T-helper 1 cell treated with Interleukin-12 subunit alpha and Interleukin-12 subunit beta and Interleukin-4 antibody, amounts not matched to agents 30 μg/mL and 1 μg/mL, for 36 hours (primary cell): ENCODE measurements at regions not wholly inside any gene's neighbourhood (a gene's known extent, or its start where the extent isn't known, plus 50 kb on each side); places are given as distances from the start of the nearest gene placed in this dataset.
A peak's percentile ranks its signal among the peaks of the same experiment; 100 is the strongest.

Source experiments
- H3K27ac Mint-ChIP-seq: one replicate; pipeline ENCODE4 v1.8.0; 2021; ENCODE audit warnings: mild to moderate bottlenecking, mixed read lengths
- H3K27me3 Mint-ChIP-seq: one replicate; pipeline ENCODE4 v1.8.0; 2021; ENCODE audit warnings: low read depth, mixed read lengths
- H3K36me3 Mint-ChIP-seq: one replicate; pipeline ENCODE4 v1.8.0; 2021; ENCODE audit warnings: low read depth, mixed read lengths
- H3K4me1 Mint-ChIP-seq: one replicate; pipeline ENCODE4 v1.8.0; 2021; ENCODE audit warnings: low read depth, mixed read lengths
- H3K4me3 Mint-ChIP-seq: one replicate; pipeline ENCODE4 v1.8.0; 2021; ENCODE audit warnings: mild to moderate bottlenecking, moderate library complexity, mixed read lengths
- H3K9me3 Mint-ChIP-seq: one replicate; pipeline ENCODE4 v1.8.0; 2021; ENCODE audit warnings: mixed read lengths

DNA sequence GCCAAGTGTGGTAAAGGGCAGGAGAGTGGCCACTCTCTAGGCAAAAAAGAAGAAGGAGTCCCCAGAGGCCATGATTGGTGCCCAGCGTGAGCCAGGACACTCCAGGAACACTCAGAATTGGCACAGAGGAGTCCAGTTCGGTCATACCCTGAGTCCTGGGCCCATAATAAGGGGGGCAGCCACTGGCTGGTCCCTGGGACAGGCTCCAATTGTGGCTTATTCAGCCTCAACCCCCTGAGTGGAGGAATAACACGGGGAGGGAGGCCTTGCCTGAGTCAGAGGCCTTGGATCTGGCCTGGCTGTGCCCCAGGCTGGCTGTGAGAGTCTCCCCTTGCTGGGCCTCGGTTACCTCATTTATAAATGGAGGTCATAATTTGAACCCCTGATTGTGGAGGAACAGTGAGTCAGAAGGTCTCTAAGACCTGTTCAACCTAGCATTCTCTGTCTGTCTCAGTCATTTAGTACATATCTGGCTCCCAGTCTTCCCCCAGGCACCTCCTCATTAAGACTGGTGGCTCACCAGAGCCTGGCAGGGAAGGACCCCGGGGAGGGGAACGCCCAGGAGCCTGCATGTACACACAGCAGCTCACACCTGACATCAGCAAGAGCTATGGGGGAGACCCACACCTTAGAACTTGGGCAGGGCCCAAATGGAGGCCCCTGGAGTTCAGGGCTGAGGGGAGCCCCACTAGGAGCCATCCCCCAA, 95.9 kb upstream of the ATP2B2 start:
- Mint-ChIP-seq H3K36me3 (no peaks in the 10 kb centered on the region), H3K9me3 (no peaks in the 10 kb centered on the region), H3K27me3 (peaks cover 27% of the 10 kb centered on the region), H3K27ac (no peak overlapping the region), H3K4me3 (no peak overlapping the region), H3K4me1 (peaks cover 28% of the 10 kb centered on the region)

DNA sequence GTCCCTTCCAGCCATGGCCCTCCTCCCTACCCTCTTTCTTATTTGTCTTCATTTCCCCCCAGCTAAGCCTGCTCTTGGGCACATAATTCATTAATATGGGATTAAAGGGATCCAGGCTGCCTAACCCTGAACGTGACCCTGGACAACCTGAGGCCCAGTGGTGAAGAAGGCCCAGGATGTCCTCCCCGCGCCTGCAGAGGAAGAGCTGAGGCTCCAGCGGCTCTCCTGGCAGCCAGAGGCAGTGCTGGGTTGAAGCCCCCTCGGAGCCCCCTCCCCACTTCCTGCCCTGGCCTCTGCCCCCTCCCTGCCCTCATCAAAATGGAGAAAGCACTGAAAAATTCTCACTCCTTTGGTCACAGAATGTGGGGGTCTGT, 96.5 kb upstream of the ATP2B2 start:
- H3K9me3 Mint-ChIP-seq: no peaks in the 10 kb centered on the region

DNA sequence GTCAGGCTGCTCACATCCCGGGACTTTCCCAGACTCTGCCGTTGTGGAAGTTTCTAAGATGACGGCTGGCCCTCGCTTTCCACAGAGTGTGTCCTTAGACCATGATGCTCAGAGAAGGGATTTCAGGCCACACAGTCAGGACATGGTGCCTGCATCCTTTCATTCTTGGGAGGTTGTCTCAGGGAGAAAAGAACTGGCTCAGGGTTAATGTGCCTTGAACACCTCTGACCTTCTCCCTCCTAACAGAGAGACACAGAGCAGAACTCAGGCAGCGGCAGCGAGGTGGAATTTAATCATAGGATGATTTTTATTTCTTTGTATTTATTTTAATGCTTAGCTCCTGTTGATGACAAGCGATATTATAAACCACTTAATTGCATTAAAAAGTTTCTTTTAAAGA, 96.9 kb upstream of the ATP2B2 start:
- peaks cover 28% of the 10 kb centered on the region for H3K4me1 Mint-ChIP-seq
- peak overlapping the region; percentile 41 for H3K4me3 Mint-ChIP-seq
- H3K36me3 Mint-ChIP-seq: no peaks in the 10 kb centered on the region
- H3K27ac Mint-ChIP-seq: no peak overlapping the region
- no peaks in the 10 kb centered on the region for H3K9me3 Mint-ChIP-seq
- peaks cover 26% of the 10 kb centered on the region for H3K27me3 Mint-ChIP-seq

More for the DNA sequence above, 96.5 kb upstream of the ATP2B2 start:
- no peak overlapping the region for H3K4me3 Mint-ChIP-seq
- H3K36me3 Mint-ChIP-seq: no peaks in the 10 kb centered on the region
- peaks cover 30% of the 10 kb centered on the region for H3K27me3 Mint-ChIP-seq
- no peak overlapping the region for H3K27ac Mint-ChIP-seq
- H3K4me1 Mint-ChIP-seq: peaks cover 28% of the 10 kb centered on the region

DNA sequence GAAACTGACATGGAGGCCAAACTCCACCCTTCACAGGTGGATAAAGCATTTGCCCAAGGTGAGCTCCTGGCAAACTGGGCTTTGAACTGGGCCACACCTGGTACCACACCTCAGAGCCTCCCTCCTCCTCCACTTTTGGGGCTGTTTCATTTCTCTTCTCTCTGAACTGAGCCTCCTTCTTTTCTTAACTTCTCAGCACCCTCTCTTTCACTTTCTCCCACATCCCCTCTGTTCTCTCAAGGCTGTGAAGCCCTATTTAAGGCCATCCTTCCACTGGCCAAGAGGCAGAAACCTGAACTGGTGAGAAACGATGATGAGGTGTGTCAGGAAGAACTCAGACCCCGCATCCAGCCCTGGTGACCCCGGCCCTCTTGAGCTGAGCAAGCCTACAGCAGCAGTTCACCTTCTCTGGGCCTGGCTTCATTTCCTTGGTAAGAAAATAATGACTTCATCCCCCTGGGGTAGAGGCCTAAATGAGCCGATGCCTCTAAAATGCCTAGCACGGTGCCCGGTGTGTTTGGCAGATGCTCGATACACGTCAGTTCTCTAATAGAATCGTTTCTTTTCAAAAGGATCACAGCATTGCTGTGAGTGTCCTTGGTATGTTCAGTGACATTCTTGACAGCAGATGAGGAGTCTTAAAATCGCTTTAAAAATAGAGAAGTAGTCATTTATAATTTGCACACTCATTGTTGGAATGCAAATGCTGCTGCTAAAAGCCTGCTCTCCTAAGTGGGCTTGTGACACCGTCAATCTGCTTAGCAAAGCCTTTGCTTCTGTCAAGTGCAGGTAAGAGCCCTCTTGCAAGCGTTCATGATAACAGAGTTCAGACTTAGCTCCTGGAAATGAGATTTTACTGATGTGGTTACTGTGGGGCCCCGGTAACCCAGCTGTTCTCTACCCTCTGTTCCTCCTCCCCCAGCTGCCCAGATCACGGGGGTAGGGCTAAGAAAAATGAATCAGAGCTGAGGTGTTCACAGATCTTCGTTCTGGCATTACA, 97.7 kb upstream of the ATP2B2 start:
- Mint-ChIP-seq H3K27me3 (peaks cover 21% of the 10 kb centered on the region), H3K36me3 (no peaks in the 10 kb centered on the region), H3K4me1 (peaks cover 28% of the 10 kb centered on the region), H3K4me3 (peak overlapping the region; percentile 53), H3K9me3 (no peaks in the 10 kb centered on the region), H3K27ac (peak overlapping the region; percentile 73)

DNA sequence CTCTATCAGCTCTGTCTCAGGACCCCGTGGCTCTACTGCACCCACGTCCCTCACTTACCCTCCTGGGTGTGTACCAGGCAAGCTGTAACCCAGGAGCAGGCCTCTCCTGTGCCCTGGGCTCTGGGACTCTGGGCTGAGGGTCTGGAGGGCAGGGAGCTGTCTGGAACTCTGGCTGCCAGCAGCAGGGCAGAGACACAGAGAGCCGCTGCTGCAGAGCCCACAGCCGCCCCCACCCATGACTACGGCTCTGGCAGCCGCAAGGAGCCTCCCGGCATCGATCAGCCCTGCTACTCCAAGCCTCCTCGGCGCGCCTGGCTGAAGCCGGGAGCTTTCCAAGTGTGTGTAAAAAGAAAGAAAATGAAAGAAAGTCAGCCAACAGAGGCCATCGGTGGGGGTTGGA, 103.7 kb upstream of the ATP2B2 start:
- Mint-ChIP-seq H3K27me3 (peaks cover 19% of the 10 kb centered on the region), H3K4me3 (no peak overlapping the region), H3K4me1 (peaks cover 9% of the 10 kb centered on the region), H3K9me3 (peaks cover 27% of the 10 kb centered on the region), H3K36me3 (no peaks in the 10 kb centered on the region), H3K27ac (no peak overlapping the region)

DNA sequence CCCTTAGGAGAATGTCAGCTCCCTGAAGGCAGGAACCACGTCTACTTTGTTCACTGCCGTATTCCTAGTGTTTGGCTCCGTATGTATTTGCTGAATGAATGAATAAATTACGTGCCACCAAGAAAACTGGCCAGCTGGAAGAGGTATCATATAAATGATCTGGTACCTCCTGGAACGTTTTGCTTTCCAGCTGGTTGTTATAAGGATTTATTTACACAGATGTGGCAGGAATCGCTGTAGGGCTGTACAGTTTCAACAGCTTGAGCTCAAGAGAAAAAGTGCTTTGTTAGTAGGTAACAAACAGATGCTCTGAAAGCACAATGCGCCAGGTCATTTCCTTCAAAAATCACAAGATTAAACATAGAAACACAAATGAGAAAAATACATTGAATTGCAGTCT, 108.8 kb upstream of the ATP2B2 start:
- Mint-ChIP-seq H3K27ac (no peak overlapping the region), H3K4me1 (no peaks in the 10 kb centered on the region), H3K36me3 (no peaks in the 10 kb centered on the region), H3K9me3 (peaks cover 29% of the 10 kb centered on the region), H3K27me3 (peaks cover 7% of the 10 kb centered on the region), H3K4me3 (no peak overlapping the region)

DNA sequence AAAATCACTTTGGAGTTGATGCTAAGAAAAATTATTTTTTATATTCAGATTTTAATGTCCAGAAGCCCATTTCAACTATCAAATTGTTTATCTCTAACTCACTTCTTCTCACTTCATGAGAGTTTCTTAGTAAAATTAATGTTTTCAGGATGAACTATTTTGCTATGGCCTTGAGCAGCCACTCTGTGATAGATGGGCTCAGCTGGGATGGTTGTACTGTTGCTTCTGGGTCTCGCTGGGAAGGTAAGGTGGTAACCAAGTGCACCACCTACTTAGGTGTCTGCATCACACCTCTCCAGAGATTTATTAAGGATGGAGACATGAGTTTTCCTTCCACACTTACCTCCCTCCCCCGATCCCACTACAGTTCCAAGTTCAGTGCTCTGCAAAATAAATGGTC, 110.3 kb upstream of the ATP2B2 start:
- H3K27me3 Mint-ChIP-seq: peaks cover 7% of the 10 kb centered on the region
- peaks cover 29% of the 10 kb centered on the region for H3K9me3 Mint-ChIP-seq
- H3K36me3 Mint-ChIP-seq: no peaks in the 10 kb centered on the region
- no peak overlapping the region for H3K27ac Mint-ChIP-seq
- no peak overlapping the region for H3K4me3 Mint-ChIP-seq
- no peaks in the 10 kb centered on the region for H3K4me1 Mint-ChIP-seq

DNA sequence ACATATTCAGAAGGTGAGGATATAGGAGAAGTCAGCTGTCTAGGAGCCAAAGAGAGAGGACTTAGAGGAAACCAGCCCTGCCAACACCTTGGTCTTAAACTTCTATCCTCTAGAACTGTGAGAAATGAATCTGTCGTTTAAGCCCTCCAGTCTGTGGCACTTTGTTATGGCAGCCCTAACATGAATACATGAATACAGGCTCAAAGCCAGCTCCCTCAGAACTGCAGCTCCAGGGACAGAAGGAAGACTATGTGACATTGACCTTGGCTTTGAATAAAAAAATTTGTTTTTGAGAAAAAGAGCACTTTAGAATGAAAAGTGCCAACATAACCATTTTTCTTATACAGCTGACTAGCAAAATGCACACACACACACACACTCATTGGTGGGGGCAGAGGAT, 110.9 kb upstream of the ATP2B2 start:
- Mint-ChIP-seq H3K36me3 (no peaks in the 10 kb centered on the region), H3K27ac (no peak overlapping the region), H3K4me1 (no peaks in the 10 kb centered on the region), H3K9me3 (peaks cover 29% of the 10 kb centered on the region), H3K27me3 (peaks cover 7% of the 10 kb centered on the region), H3K4me3 (no peak overlapping the region)

DNA sequence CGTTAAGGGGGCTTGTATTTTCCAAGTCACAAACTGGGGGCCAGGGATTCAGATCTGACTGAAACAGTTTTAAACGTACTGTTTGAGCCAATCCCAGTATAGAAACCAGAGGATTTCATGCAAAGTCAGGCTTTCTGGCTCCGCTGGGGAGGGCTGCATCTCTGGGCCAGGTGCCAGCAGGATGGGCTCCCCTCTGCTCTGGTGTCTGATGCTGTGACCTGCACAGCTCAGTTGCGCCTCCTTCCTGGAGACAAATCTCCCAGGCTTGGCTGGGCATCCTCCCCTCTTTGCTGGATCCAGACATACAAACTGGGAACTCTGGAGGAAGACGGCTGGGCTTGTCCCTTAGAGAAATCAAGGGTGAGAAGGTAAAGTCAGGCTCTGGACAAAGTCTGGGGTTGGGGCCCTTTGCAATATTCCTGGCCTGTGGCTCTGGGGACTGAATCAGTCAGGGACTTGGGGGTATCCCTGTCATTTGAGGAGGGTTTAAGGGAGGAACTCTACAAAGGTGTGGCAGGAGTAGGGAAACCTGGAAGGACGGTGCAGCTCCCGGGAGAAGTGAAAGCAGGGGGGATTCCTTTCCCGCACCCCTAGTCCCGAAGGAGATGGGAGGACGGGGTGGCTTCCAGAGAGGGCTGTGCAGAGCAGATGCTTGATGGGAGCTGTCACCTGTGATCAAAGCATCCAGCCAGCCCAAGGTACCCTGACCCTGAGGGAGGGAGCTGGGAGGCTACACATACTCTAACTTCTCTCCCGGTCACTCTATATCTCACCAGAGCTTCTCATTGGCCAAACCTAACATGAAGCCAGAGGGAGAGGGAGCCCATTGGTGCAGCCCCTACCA, 114.8 kb upstream of the ATP2B2 start:
- H3K4me3 Mint-ChIP-seq: no peak overlapping the region
- H3K27me3 Mint-ChIP-seq: peaks cover 7% of the 10 kb centered on the region
- H3K9me3 Mint-ChIP-seq: no peaks in the 10 kb centered on the region
- no peaks in the 10 kb centered on the region for H3K4me1 Mint-ChIP-seq
- H3K36me3 Mint-ChIP-seq: no peaks in the 10 kb centered on the region
- no peak overlapping the region for H3K27ac Mint-ChIP-seq

DNA sequence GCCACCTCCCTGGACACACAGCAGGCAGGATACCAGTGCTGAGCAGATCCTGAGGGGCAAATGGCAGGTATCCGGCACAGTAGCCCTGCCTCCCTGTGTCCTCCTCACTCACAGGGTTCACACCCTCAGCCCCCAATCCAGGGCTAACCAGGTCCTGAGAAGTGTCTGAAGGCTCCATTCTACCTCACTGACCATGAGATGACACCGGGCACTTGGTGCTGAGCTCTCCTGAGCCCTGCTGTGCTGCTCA, 115.4 kb upstream of the ATP2B2 start:
- Mint-ChIP-seq H3K36me3 (no peaks in the 10 kb centered on the region), H3K4me1 (no peaks in the 10 kb centered on the region), H3K27ac (no peak overlapping the region), H3K4me3 (no peak overlapping the region), H3K9me3 (no peaks in the 10 kb centered on the region), H3K27me3 (peaks cover 7% of the 10 kb centered on the region)

DNA sequence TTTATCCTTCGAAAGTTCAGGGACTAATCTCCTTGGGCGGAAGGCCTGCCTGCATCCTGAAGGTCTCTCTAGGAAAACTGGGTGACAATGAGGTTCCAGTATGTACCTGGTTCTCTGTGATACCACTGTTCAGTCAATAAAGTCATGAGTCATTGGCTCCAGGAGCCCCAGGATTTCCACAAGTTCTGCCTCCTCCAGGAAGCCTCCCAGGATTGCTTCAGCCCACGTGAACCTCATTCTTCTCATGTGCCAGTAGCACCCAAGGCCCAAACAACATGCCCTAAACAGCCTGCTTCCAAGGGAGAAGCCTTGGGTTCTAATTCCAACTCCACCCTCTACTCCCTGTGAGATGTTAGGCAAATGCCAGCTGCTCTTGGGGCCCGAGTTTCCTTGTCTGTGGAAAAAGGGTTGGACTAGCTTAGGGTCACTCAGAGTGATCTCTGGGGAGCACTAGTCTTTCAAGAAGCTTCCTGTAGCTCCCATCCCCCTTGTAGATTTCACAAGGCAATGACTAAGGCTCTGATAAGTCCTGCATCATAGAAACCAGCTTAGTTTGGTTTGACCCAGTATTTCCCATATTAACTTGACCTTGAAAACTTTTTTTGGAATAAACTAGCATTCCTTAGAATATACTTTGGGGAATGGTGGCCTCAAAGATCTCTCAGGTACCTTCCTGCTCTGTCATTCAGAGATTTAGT, 118.3 kb upstream of the ATP2B2 start:
- H3K36me3 Mint-ChIP-seq: no peaks in the 10 kb centered on the region
- no peak overlapping the region for H3K4me3 Mint-ChIP-seq
- H3K9me3 Mint-ChIP-seq: no peaks in the 10 kb centered on the region
- no peak overlapping the region for H3K27ac Mint-ChIP-seq
- H3K27me3 Mint-ChIP-seq: no peaks in the 10 kb centered on the region
- no peaks in the 10 kb centered on the region for H3K4me1 Mint-ChIP-seq

DNA sequence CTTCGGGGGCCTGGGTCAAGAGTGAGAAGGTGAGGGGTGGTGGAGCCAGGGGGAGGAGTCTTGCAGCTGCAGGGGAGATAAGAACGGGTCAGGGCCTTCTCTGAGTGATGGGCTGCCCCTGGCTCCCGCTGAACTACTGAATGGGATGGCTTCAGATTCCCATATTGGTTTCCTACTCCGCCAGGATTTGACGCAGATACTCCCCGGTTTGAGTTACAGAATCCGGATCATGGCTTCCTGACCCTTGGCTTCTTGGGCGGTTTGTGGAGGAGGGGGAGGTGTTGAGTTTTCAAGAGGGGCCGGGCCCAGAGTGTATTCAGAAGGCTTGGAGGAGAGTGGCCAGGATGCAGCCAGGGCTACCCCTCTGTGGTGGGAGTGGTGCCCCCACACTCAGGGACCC, 119.9 kb upstream of the ATP2B2 start:
- Mint-ChIP-seq H3K4me1 (no peaks in the 10 kb centered on the region), H3K4me3 (no peak overlapping the region), H3K27ac (no peak overlapping the region), H3K36me3 (no peaks in the 10 kb centered on the region), H3K9me3 (no peaks in the 10 kb centered on the region), H3K27me3 (no peaks in the 10 kb centered on the region)

DNA sequence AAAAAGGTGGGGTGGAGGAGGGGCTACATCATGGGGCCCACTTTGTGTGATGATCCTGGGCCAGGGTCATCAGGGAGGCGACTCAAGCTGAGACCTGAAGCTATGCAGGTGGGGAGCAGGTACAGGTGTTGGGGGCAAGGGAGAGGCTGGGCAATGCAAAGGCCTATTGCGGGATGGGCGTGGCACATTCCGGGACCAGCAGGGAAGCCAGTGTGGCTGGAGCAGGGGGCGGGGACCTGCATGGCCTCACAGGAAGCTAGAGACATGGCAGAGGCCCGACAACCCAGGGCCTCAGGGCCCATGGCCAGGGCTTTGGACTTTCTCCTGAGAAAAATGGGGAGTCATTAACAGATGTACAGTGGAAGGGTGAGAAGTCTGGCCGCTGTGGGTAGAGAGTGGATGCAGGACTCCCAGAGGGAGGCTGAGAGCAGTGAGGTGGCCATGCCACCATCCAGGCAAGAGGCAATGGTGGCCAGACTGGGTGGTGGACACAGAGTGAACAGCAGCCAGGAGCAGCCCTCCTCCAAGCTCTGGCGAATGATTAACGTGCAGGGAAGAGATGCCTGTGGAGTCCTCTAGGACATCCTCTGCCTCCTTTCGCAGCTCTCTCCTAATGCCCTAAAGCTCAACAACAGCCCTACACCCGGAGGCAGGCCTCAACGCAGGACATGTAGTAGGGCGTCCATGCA, 122.6 kb upstream of the ATP2B2 start:
- H3K27ac Mint-ChIP-seq: no peak overlapping the region
- no peaks in the 10 kb centered on the region for H3K4me1 Mint-ChIP-seq
- H3K4me3 Mint-ChIP-seq: no peak overlapping the region
- no peaks in the 10 kb centered on the region for H3K36me3 Mint-ChIP-seq
- H3K27me3 Mint-ChIP-seq: no peaks in the 10 kb centered on the region
- no peaks in the 10 kb centered on the region for H3K9me3 Mint-ChIP-seq
